Stimulated activated CD4-positive, alpha-beta T cell treated with anti-CD3 and anti-CD28 coated beads, Interleukin-15, amount 100 ng/mL, for 24 hours (primary cell): ENCODE measurements at regions not wholly inside any gene's neighbourhood (a gene's known extent, or its start where the extent isn't known, plus 50 kb on each side); places are given as distances from the start of the nearest gene placed in this dataset.

Experiments used
- DNase-seq: peaks from one replicate; pipeline ENCODE4 v3.0.0-alpha.2; 2020

DNA sequence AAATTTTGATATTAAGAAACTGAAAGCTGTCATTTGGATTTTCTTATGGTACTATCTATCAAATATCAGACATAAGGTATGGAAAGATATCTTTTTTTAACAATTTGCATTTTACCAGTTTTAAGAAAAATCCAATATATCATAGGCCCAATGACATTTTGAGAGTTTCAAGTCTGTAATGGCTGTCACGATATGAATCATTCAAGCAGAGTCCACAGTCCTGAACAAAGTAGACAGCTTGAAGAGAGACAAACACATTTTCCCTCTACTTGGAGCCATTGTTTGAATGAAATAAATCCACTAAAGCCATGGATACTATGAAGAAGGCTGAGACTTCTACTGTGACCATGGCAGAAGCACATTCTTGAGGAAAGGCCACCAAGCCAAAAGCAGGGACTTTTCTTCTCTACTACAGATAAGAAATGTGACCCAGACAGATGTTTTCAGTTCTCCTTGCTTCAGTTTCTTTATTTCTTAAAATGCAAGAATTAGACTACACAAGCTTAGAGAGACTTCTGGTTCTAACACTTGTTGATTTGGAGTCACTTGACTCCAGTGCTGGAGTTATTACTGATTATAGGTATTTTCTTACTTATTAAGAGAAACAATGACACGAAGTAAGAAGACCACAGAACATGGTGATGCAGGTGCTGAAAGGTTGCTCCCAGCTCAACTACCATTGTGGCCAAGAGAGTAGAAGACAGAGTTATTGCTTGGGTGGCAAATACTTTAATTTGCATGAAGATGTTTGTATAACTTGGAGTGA is 429.1 kb downstream of the KIF20B start:
- DNase-seq = no peak

DNA sequence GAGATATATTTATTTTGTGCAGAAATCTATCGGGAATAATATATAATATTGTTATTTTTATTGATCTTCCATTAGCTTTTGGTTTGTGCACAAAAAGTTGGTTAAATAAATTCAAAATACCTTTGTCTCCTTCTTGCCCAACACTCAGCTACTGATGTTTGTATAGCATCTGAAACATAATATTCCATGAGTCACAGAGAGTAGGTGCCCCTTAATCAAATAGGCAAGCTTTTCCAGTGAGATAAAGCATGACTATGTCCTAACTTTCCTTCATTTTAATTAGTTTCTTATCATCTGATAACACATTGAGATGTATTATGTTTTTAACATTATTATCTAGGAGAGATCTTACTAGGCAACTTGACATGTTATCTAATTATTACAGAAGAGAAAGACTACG is 432.2 kb downstream of the KIF20B start:
- DNase-seq = no peak

DNA sequence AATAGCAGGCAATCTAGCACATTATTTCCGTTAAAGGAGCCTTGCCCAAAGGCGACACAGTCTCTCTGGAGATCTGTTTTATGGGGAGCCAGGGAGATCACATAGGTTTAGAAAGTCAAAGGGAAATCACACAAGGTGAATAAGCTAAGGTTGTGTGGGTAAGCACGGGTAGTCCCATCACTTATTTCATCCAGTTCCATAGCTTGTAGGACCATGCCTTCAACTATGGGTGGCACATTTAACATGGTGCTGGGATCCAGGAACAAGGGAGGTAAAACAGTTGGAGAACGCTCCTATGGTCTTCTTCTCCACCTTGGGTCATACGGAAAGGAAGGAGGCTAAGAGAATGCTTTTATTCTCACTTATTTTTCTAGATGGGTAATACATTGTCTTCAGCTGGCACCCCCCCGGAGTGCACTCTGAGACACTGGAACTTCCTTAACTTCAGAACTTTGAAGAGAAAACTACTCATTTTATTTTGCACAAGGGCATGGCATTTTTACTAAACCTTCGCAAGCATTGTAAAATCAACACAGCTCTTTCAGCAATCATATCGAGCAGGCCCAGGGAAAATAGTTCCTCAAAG is 435.4 kb downstream of the KIF20B start:
- DNase-seq = no peak

DNA sequence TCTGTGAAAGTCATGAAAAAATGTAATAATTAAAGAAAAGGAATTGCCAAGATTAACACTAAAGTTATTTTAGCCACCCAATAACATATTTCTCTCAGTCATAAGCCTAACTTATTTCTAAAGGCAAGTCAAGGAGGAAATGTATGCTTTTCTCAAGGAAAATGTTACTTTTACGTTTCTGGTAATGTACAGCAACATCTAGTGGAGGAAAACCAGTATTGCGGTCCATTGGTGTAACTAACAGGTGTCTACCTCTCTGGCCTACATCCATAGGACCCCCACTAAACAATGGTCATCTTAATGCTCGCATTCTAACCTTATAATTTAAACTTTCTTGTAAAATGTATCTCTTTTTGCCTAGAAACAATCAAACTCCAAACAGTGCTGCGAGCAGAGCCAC is 437.5 kb downstream of the KIF20B start:
- DNase-seq = no peak

DNA sequence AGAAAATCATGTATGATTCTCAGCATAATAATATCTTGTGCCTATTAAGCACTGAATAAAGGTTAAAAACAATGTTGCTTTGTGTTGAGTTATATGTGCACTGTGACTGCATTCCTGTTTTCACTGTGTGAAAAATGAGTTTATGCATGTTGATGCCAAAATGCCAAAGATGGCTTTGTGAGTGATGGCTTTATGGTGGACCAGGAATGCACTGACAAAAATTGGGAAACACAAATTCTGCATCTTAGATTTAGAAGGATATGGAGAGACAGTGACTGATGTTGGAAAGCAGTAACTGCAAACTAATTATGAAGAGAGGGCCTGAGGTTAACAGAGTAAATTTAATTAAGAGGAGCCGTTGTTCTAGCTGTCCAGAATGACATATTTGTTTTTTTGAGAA is 440.4 kb downstream of the KIF20B start:
- DNase-seq = no peak

DNA sequence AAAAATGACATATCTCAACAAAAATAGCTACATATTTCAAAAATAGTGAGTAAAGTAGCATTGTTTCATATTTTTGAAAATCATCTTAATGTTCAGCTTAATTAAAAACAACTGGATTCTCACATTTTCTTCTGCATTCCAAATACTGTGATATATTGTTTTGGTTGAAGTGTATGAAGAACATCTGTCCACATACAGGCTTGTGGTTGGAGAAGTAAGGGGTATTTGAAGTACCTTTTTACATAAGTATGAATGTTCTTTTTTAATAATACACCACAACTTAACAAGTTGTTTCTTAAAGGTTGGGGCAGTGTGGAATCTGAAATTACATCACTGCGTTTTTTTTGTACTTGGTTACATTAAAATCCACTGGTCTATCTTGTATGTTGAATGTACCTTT is 442.5 kb downstream of the KIF20B start:
- no peak for DNase-seq

DNA sequence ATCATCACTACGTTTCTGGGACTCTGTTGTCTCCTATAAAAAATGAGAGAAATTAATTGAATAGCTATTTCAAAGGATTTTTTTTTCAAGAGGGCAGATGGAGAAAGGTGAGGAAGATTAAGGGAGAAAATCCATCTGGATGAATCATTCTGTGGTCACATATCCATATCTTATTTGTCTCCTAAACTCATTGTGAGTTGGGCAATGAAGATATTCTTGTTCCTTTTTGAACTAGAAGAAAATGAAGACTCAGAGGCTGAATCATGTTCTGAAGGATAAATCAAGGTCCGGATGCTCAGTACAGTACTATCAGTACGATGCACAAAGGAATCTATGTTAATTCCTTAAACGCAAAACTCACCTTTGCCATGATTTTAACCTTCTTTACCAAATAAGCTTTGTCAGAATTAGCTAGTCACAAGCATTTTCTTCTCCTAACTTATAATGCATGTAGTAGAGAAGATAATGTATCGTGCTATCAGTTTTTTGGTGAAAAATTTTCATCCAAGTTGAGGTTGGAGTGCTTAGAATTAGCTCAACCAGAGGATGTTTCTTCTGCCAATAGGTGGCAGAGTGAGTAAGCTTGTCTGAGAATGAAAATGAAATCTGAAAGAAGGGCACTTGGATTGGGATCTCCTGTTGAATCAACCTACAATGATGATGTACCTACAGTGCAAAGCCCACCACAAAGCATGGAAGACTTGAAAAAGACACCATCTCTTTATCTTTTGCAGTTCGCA is 446.9 kb downstream of the KIF20B start:
- DNase-seq = no peak

DNA sequence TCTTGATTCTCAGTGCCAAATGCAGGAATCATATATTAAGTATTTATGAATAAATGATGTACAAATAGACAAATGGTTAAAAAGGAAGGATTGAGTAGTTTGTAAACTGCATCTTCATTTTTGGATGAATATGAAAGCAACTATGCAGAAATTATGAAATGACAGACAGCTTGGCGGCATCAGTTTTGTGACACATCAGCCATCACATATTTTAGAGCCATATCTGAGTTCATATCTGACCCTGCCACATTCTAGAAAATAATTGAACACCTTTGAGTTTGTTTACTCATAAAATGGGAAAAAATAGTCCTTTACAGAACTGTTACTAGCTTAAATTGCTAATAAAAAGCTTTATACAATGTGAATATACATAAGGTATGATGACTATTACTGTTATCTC is 448.2 kb downstream of the KIF20B start:
- no peak for DNase-seq

DNA sequence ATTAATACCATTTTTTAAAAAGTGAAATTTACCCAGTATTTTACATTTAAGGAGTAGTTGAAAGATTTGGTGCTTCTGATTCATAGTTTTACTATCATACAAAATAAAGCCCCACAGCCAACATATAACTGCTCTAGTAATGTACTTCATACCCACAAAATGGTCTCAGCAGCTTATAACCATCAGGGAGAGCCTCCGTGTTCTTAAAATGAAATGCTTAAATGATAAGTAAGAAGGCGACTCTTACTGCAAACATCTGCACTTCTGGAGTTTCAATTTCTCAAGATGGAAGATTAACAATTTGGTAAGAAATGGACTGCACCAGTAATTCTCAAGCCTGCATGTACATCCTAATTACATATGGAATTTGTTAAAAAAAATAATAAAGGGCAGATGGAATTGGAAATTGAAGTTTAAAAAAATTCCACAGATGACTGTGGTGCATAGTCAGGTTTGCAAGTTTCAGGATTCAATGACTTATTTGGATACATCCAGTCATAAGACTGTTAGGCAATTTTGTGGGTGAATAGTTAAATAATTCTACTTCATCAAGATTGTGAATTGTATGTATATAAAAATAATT is 461.0 kb downstream of the KIF20B start:
- DNase-seq = no peak

DNA sequence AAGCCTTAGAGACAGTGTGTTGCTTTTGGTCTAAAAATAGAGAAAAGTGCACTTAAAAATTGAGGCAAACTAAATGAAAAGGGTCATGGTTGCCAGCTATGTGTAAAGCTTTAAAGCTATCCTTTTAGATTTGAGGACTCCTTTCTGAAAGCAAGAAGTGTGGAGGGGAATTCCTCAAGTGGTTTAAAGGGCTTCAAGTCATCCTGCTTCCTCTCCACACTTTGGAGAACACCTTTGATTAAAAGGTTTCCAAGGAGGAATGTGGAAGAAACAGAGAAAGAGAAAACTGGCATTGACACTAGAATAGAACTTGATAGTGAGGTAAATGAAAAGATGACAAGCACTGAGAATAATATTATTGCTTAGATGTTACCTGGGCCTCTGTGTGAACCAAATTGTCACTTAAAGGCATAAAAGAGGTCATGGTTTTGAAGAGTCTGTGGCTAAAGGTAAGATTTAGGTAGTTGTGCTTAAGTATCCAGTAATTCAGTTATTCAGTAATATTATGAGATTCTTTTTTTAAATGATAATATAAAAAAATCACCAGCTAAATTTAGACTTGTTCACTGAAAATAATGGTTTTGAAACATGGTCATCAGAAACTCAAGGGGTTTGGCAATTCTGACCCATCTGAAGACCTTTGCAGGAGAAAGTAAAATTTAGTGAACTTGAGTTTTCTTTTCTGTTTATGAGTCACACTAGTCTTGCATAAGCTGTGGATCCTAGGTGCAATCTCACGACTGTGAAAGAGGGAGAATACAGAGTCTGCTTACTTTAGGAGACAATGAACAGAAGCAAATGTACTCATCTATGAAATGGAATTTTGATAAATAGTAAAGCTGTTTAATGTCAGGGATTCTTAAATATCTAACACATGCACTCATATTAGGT is 466.0 kb downstream of the KIF20B start:
- no peak for DNase-seq

DNA sequence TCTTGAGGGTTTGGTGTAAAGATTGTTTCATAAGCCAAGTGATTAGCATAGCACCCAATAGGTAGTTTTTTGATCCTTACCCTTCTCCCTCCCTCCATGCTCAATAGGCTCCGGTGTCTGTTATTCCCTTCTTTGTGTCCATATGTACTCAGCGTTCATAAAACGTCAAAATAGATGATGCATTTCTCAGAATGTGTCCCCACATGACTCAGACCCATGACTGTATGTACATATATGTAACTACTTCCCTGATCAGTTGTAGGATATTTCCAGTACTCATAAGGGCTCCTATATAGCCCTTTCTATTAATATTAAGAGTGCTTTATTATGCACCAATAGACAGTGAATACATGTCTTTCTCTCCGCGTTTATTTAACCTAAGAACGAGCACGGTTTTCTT is 466.9 kb downstream of the KIF20B start:
- no peak for DNase-seq

DNA sequence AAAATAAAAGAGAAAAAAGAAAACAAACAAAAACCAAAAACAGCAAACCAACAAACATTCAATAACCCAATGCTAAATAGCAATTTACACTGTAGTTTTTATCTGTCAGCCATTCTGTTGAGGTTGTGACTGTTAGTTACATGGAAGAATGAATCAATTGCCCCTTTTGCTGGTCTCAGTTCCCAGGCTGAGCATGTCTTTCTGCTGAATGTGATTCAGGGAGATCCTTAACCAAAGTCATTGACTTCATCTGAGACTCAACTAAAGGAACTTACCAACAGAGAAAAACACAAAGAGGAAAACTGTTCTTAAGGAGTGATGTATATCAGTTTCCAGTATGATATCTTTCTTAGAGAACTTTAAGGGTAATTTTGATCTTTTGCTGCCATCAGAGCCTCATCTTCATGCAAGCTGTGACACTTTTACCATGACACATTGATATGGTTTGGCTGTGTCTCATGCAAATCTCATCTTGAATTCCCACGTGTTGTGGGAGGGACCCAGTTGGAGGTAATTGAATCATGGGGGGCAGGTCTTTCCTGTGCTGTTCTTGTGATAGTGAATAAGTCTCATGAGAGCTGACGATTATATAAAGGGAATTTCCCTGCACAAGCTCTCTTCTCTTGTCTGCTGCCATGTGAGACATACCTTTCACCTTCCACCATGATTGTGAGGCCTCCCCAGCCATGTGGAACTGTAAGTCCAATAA is 469.8 kb downstream of the KIF20B start:
- no peak for DNase-seq

DNA sequence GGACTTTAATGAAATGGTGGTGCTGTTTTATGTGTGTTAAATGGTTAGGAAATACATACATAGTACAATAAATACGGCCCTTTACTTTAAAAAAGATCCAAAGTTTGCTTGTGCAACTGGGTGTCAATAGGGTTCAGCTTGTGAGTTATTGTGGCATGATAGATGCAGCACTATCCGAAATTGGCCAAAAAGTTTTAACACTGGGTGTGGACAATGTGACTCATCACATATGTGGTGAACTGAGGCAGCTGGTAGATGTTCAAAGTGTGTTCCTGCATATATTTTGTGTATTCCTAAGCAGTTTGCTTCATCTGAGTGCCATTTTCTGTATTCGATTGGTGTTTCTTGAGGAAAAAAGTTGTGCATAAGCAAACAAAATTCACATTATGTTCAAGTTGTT is 473.1 kb downstream of the KIF20B start:
- DNase-seq = no peak

DNA sequence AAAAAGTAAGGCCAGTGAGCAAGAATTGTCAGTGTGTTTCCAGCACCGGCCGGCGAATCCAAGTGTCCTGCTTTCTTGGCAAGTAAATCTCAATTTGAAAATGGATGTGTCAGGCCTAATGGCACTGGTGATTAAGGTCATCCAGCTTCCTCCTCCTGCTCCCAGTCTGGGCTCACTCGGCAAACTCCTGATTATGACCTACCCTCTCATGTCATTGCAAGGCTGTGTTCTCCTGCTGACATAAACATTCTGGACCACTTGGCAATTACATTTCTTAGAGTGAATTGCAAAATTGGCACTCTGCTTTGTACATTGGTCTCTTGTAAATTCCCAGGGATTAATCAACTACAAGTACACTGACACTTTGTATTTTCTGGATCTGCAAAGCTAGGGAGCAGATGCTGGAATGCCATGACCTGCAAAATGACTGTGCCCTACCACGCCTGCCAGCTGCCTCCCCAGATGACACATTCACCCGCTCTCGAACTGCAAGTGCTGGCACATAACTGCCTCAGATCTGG is 473.8 kb downstream of the KIF20B start:
- DNase-seq = no peak

DNA sequence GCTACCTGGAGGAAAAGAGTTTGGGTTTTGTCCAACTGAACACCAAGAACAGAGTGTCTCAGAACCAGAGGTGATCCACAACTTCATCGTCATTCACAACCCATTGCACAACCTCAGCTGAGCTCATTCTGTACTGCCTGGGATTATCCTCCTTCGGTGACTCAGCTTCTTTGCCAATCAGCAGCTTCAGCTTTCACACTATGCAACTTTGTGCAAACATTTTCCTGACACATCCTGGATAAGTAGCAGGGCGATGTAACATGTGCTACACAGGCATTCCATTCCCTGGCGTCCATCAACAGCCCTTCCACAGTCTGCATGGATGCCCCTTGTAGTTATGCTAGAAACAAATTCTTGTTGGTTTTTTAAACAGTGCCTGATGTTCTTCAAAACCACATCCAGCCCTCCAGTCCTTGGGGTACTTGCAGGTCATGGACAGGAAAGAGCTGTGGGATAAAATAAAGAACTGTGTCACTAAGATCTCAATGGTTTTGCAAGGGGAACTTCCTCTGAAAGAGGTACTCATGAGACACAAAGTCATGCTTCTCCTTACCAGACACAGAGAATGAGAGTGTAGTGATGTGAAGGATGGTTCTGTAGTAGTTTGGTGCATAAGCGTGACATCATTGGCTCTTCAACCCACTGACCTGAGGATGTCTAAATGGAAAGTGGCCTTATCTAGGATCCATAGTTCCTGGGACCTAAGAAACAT is 478.5 kb downstream of the KIF20B start:
- DNase-seq = no peak

DNA sequence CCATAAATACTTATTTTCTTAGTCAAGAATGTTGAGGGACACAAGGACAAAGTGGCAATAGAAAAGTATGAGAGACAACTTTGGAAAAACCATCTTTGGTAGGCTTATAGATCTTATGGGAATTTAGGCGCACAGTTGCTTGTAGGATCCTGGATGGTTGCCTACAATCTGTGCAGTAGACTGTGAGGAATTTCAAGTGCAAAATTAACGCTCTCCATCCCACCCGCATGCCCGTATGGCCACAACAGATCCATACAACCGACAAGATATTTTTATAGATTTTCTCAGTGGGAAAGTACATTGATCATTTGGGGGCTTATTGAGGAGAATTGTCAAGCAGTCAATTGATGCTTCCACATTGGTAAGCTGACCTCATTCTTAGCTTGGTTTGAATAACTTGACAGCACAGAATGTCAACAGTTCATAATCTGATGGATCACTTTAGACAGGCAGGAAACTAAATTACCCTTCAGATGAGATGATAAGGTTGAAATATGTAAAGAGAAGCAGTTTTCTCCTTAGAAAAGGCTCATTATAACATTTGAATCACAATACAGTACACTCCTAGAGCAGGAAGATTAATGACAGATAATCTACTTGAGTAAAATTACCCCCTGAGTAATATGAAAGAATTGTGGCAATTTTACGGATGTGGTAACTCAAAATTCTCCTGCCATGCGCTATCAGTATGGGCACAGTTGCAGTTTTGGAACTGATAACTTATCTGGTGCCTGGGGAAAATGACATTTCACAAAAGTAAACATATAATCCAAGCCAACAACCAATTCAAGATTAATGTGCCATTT is 479.7 kb downstream of the KIF20B start:
- DNase-seq = no peak

DNA sequence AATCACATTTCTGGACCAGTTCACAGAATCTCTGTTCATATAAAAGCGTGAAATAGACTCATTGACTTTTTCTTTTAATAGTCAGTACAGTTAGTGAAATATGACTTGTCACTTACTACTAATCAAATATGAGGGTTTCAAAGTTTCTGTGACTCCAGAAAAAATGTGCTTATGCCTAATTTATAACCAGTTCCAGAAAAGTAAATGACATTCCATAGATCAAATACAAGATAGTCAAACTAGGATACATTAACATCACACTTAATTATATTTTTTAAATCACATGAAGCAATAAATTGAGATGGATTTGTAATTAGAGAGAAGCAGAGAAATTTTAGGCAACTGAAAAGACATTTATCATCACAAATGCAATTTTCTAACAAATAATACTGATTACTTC is 491.4 kb downstream of the KIF20B start:
- DNase-seq = no peak

DNA sequence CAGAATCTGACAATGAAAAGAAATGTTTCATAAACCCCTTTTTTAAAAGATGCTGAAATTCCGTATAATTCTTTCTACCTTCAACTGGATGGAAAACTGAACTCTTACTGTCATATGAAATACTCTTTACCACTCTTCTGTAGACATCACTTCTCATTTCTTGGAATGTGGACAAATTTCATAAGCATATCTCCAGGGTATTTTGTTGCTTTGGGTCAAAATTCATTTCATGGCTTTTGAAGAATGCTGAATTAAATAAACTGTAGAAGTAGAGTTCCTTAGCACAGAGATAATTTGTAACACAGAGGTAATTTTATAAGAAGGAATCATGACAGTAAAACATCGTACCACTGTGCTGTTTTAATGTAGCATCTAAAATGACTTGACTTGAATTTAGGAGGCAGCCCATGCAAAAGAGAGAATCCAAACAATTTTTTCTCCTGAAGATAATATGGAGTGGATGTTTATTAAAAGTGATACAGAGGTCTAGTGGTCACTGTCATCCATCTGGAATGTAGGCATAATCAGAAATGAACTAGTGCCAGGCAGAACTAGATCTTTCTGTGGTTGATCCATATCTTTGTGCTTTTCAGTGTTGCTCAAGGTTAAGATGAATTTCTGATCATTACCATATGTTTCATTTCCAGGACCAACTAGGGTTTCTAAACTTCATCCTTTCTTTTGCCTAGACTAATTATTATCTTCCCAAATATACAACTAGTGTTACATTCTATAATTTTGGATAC is 492.0 kb downstream of the KIF20B start:
- no peak for DNase-seq

DNA sequence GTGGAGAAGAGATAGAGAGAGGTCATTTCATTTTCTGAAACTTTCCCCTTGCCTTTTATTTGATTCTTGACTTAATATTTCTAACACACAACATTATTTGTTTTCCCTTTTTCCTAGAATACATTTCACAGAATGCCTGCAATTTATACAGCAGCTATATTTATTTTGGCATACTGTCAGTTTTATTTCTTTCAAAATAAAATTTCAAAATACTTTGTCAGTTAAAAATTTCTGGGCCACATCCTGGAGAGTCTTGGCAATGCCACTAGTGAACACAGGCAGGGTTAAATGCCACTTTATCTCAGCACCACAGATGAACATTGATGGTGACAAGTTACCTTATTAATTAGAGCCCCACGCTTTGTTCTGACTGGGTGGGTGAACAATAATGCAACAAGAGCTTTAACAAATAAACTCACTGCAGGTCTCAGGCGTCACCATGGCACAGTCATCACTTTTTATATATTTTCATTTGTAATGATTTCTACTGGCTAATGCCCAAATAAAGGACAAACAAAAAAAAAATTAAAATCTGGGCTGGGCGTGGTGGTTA is 494.0 kb downstream of the KIF20B start:
- no peak for DNase-seq
